ENCODE measurements at regions not wholly inside any gene's neighbourhood (a gene's known extent, or its start where the extent isn't known, plus 50 kb on each side); places are given as distances from the start of the nearest gene placed in this dataset.

GRCh38 chr14:84442521-84442920 lies 1087.4 kb upstream of the FLRT2 start:
- TF ChIP-seq CTCF (IDR thresholded peaks at IDR 0.05; ENCODE audit: extremely low read depth in 1 of 2, insufficient read depth in 1 of 2, low read depth in 1 of 2, low read length in 2 of 2) (no peak), EZH2 (IDR thresholded peaks at IDR 0.05; ENCODE audit: borderline replicate concordance, low read depth, low read length, severe bottlenecking) (no peak), POLR2AphosphoS5 (IDR thresholded peaks at IDR 0.05; ENCODE audit: insufficient read depth, low read depth, low read length) (no peak), FOS (IDR thresholded peaks at IDR 0.05; ENCODE audit: borderline replicate concordance, insufficient read depth, low read length) (peak; percentile 11), POLR2A (IDR thresholded peaks at IDR 0.05; ENCODE audit: low read depth, low read length) (no peak), MYC (IDR thresholded peaks at IDR 0.05; ENCODE audit: low read depth, low read length) (no peak)
